B cell (primary cell): ENCODE measurements at regions not wholly inside any gene's neighbourhood (a gene's known extent, or its start where the extent isn't known, plus 50 kb on each side); places are given as distances from the start of the nearest gene placed in this dataset.
A peak's percentile ranks its signal among the peaks of the same experiment; 100 is the strongest.

Experiments used
- ATAC-seq: fragments of 200-7000 bp; cut with Tn5 transposase; one replicate; pipeline ENCODE4 v1.10.0; 2021; ENCODE audit warnings: low read depth, mild to moderate bottlenecking, moderate number of reproducible peaks, moderate library complexity
- CTCF ChIA-PET: fragments of 350-600 bp; sonication (Branson Sonifier 250); formaldehyde crosslinking; loops from one replicate; lab custom pipeline; 2021; ENCODE audit warnings: antibody characterized with exemption, inconsistent platforms; lab: Charles Lee
- POLR2A ChIA-PET: fragments of 350-600 bp; sonication (Branson Sonifier 250); formaldehyde crosslinking; loops from one replicate; lab custom pipeline; 2021; ENCODE audit warnings: antibody characterized with exemption; lab: Charles Lee
- DNase-seq: peaks from one replicate; pipeline ENCODE4 v3.0.0; 2013
- H2AFZ ChIP-seq: 2 replicates; pipeline ENCODE4 v1.6.1; 2012; ENCODE audit warnings: mild to moderate bottlenecking, low read depth, low read length; ENCODE audit not compliant: insufficient read depth, poor library complexity, severe bottlenecking
- H3K27ac ChIP-seq, 2 donors: 1 replicate in 1 of 2; 2 replicates in 1 of 2; pipeline ENCODE4 v1.5.1; 2012 to 2013; ENCODE audit warnings: low read length in 2 of 2, mild to moderate bottlenecking in 2 of 2, moderate library complexity in 1 of 2
- H3K27me3 ChIP-seq, 4 experiments: fragments of 200-600 bp in 1 of 4; sonication (generic) in 1 of 4; replicated peaks in 1 of 4; 1 replicate in 2 of 4; 2 replicates in 2 of 4; pipeline versions ENCODE4 v1.6.1 to v1.7.0; 2013 to 2016; ENCODE audit warnings: low read length in 3 of 4, mild to moderate bottlenecking in 2 of 4, mixed read lengths in 1 of 4, moderate library complexity in 1 of 4; ENCODE audit not compliant: insufficient read depth in 4 of 4, control insufficient read depth in 3 of 4; ENCODE audit errors: control extremely low read depth in 1 of 4
- H3K36me3 ChIP-seq, 2 experiments: replicated peaks in 1 of 2; 1 replicate in 1 of 2; 2 replicates in 1 of 2; pipeline versions ENCODE4 v1.6.1 to v1.7.1; 2013; ENCODE audit warnings: low read length in 1 of 2; ENCODE audit not compliant: insufficient read depth in 2 of 2, control insufficient read depth in 1 of 2; ENCODE audit errors: control extremely low read depth in 1 of 2, extremely low read depth in 1 of 2
- H3K4me1 ChIP-seq, 2 donors: fragments of 200-600 bp in 1 of 2; sonication (generic) in 1 of 2; 1 replicate in 1 of 2; 2 replicates in 1 of 2; pipeline versions ENCODE4 v1.5.1 to v1.6.1; 2013 to 2017; ENCODE audit warnings: low read length in 2 of 2; ENCODE audit not compliant: control insufficient read depth in 2 of 2, insufficient read depth in 2 of 2
- H3K4me2 ChIP-seq: replicated peaks from 2 replicates; pipeline ENCODE3; 2012; ENCODE audit warnings: mild to moderate bottlenecking, low read depth, low read length; ENCODE audit not compliant: poor library complexity, severe bottlenecking
- H3K4me3 ChIP-seq, 5 experiments: fragments of 200-600 bp in 1 of 5; sonication (generic) in 1 of 5; 1 replicate in 3 of 5; 2 replicates in 2 of 5; pipeline versions ENCODE4 v1.5.1 to v1.7.0; 2011 to 2016; ENCODE audit warnings: low read length in 4 of 5, mild to moderate bottlenecking in 4 of 5, low read depth in 2 of 5, control low read depth in 1 of 5, moderate library complexity in 1 of 5; ENCODE audit not compliant: insufficient read depth in 1 of 5; ENCODE audit errors: control extremely low read depth in 1 of 5, extremely low read depth in 1 of 5
- H3K79me2 ChIP-seq: fragments of 200-600 bp; sonication (generic); one replicate; pipeline ENCODE4 v1.6.0; 2016; ENCODE audit warnings: low read length; ENCODE audit not compliant: control insufficient read depth, insufficient read depth
- H3K9ac ChIP-seq: fragments of 200-600 bp; sonication (generic); 2 replicates; pipeline ENCODE4 v1.6.1; 2017; ENCODE audit warnings: mild to moderate bottlenecking, low read length, moderate library complexity
- H3K9me3 ChIP-seq, 3 donors: one replicate each; pipeline versions ENCODE4 v1.6.1 to v1.7.1; 2013; ENCODE audit warnings: low read length in 2 of 3; ENCODE audit not compliant: control insufficient read depth in 2 of 3, insufficient read depth in 1 of 3; ENCODE audit errors: control extremely low read depth in 1 of 3
- H4K20me1 ChIP-seq: 2 replicates; pipeline ENCODE4 v1.6.0; 2012; ENCODE audit warnings: mild to moderate bottlenecking, low read length; ENCODE audit not compliant: insufficient read depth, control insufficient read depth, poor library complexity, severe bottlenecking
- H3K27ac Mint-ChIP-seq: one replicate; pipeline ENCODE4 v1.8.0; 2021; ENCODE audit warnings: mixed read lengths
- H3K27me3 Mint-ChIP-seq: one replicate; pipeline ENCODE4 v1.8.0; 2021; ENCODE audit warnings: mixed read lengths
- H3K4me1 Mint-ChIP-seq: one replicate; pipeline ENCODE4 v1.8.0; 2021; ENCODE audit warnings: mixed read lengths
- H3K4me3 Mint-ChIP-seq: one replicate; pipeline ENCODE4 v1.8.0; 2021; ENCODE audit warnings: mixed read lengths
- H3K9me3 Mint-ChIP-seq: one replicate; pipeline ENCODE4 v1.8.0; 2022; ENCODE audit warnings: mixed read lengths; ENCODE audit not compliant: insufficient read depth
- CTCF ChIP-seq: fragments of 200-600 bp; IDR thresholded peaks from one replicate; pipeline ENCODE4 v1.8.0; 2022; ENCODE audit warnings: antibody characterized with exemption, mild to moderate bottlenecking
- EZH2 ChIP-seq: IDR thresholded peaks from 2 replicates; pipeline ENCODE4 v1.6.1; 2012; ENCODE audit warnings: borderline replicate concordance, low read depth, mild to moderate bottlenecking, moderate library complexity, low read length; ENCODE audit not compliant: insufficient read depth, poor library complexity, severe bottlenecking
- WGBS: methylation state at CpG from one replicate; pipeline ENCODE4 v1.1.5; 2013; ENCODE audit warnings: missing lambda C conversion rate; ENCODE audit not compliant: insufficient coverage; 5-methylcytosine and 5-hydroxymethylcytosine counted together
- intact Hi-C: fragments of 100-400 bp; cut with micrococcal nuclease; formaldehyde crosslinking; loops from one replicate; pipeline ENCODE4 v1.10.0; 2022

DNA sequence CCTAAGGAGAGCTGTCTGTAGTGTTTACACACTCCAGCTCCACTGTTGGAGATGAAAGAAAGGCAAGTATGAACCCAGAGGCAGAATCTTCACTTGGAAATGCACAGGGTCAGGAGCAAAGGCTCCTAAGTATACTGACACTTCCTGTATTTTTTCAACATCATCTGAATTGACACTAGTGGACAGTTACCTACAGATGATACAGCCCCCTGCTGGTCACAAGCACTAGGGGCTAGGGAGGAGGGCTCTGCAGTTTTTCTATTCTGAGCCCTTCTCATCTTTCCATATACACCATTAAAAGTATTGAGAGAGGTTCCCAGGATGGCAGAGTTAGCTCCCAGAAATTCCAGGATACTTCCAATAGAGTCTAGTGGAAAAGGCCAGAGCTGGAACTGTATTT lies 290.3 kb upstream of the API5 start:
- Histone ChIP-seq H3K36me3 (no peaks in the 10 kb centered on the region), H3K4me1 (no peaks in the 10 kb centered on the region), H3K4me2 (no peak overlapping the region), H2AFZ (no peak overlapping the region), H3K27ac (no peak overlapping the region), H3K4me3 (no peak overlapping the region), H4K20me1 (no peaks in the 10 kb centered on the region), H3K27me3 (no peaks in the 10 kb centered on the region), H3K9ac (no peak overlapping the region), H3K79me2 (no peaks in the 10 kb centered on the region), H3K9me3 (no peaks in the 10 kb centered on the region)
- no peaks in the 10 kb centered on the region for H3K4me1 Mint-ChIP-seq
- DNase-seq (no peak), ATAC-seq (no peak)
- CTCF ChIA-PET = no interaction called here
- no peak overlapping the region for H3K4me3 Mint-ChIP-seq
- no peaks in the 10 kb centered on the region for H3K27me3 Mint-ChIP-seq
- POLR2A ChIA-PET = no interaction called here
- peak; percentile 8 for TF ChIP-seq CTCF
- no peak for TF ChIP-seq EZH2
- intact Hi-C loops = no loop called here
- no peak overlapping the region for H3K27ac Mint-ChIP-seq
- H3K9me3 Mint-ChIP-seq = no peaks in the 10 kb centered on the region

- Histone ChIP-seq H2AFZ (no peak overlapping the region), H3K27me3 (no peaks in the 10 kb centered on the region), H3K9ac (no peak overlapping the region), H3K79me2 (no peaks in the 10 kb centered on the region), H3K27ac (no peak overlapping the region), H3K9me3 (no peaks in the 10 kb centered on the region), H3K4me1 (no peaks in the 10 kb centered on the region), H4K20me1 (no peaks in the 10 kb centered on the region), H3K36me3 (no peaks in the 10 kb centered on the region), H3K4me2 (no peak overlapping the region), H3K4me3 (no peak overlapping the region)
- ChIA-PET POLR2A (no interaction called here), CTCF (no interaction called here)
- Mint-ChIP-seq H3K4me1 (no peaks in the 10 kb centered on the region), H3K27ac (no peak overlapping the region), H3K4me3 (no peak overlapping the region), H3K27me3 (no peaks in the 10 kb centered on the region), H3K9me3 (peaks cover 2% of the 10 kb centered on the region)
- TF ChIP-seq EZH2 = no peak
- TF ChIP-seq CTCF = no peak
- WGBS = 58% methylated on average over 2 of the region's 3 CpGs
- no peak for ATAC-seq
- DNase-seq = no peak
- intact Hi-C loops = no loop called here
Observed at GRCh38 chr11:43034341-43034740, 277.5 kb upstream of the API5 start.
